AG04449 (cell line): ENCODE measurements at regions not wholly inside any gene's neighbourhood (a gene's known extent, or its start where the extent isn't known, plus 50 kb on each side); places are given as distances from the start of the nearest gene placed in this dataset.
"Not testable (repeated sequence)": the region's sequence is repeated elsewhere in the genome, so short reads cannot be mapped to it uniquely, and the experiment has no call there.

Experiments
- CTCF ChIA-PET: fragments of 350-600 bp; formaldehyde crosslinking; extraction: SDS; loops from one replicate; lab custom pipeline; 2021; ENCODE audit warnings: antibody characterized with exemption; lab: Yijun Ruan, JAX
- POLR2A ChIA-PET: fragments of 400-600, 350-600 bp; formaldehyde crosslinking; extraction: SDS; loops from one replicate; lab custom pipeline; 2020; ENCODE audit warnings: antibody characterized with exemption, inconsistent platforms; lab: Yijun Ruan, JAX
- DNase-seq: peaks from one replicate; pipeline ENCODE4 v3.0.0-alpha.2; 2010; ENCODE audit warnings: low read depth, low spot score
- H3K4me3 ChIP-seq: 2 replicates; pipeline ENCODE4 v1.5.1; 2011; ENCODE audit warnings: low read depth, mild to moderate bottlenecking, control low read depth, low read length
- CTCF ChIP-seq: IDR thresholded peaks from one replicate; pipeline ENCODE4 v1.5.1; 2011; ENCODE audit warnings: mild to moderate bottlenecking, moderate library complexity, low read length, control low read depth, inconsistent platforms; ENCODE audit not compliant: insufficient read depth; ENCODE audit errors: missing control alignments

- no peak overlapping the region for H3K4me3 ChIP-seq
- TF ChIP-seq CTCF, result no peak
- POLR2A ChIA-PET, result no interaction called here
- CTCF ChIA-PET, result no interaction called here
- no peak for DNase-seq
These were observed 99.6 kb upstream of the ZC3H11B start for GRCh38 chr1:219712506-219712905.

- peak; percentile 16 for DNase-seq
- TF ChIP-seq CTCF, result no peak
- POLR2A ChIA-PET, result no interaction called here
- H3K4me3 ChIP-seq, result no peak overlapping the region
- CTCF ChIA-PET, result no interaction called here
These were observed 97.8 kb upstream of the ZC3H11B start for GRCh38 chr1:219710529-219711194.

GRCh38 chr1:219708919-219709543, 96.1 kb upstream of the ZC3H11B start:
- no peak for TF ChIP-seq CTCF
- no peak overlapping the region for H3K4me3 ChIP-seq
- POLR2A ChIA-PET, result no interaction called here
- CTCF ChIA-PET, result no interaction called here
- no peak for DNase-seq

GRCh38 chr1:219707885-219708284, 95.0 kb upstream of the ZC3H11B start:
- H3K4me3 ChIP-seq, DNase-seq, CTCF ChIA-PET, POLR2A ChIA-PET: not testable (repeated sequence)

GRCh38 chr1:219704331-219704730, 91.4 kb upstream of the ZC3H11B start:
- POLR2A ChIA-PET, result not testable (repeated sequence)

GRCh38 chr1:219703368-219703639, 90.4 kb upstream of the ZC3H11B start:
- no peak for TF ChIP-seq CTCF
- POLR2A ChIA-PET, result no interaction called here
- H3K4me3 ChIP-seq, result no peak overlapping the region
- CTCF ChIA-PET, result no interaction called here
- DNase-seq, result no peak

More at GRCh38 chr1:219704331-219704730, 91.4 kb upstream of the ZC3H11B start:
- CTCF ChIA-PET, H3K4me3 ChIP-seq, DNase-seq: not testable (repeated sequence)

- ChIA-PET POLR2A (no interaction called here), CTCF (no interaction called here)
- H3K4me3 ChIP-seq, result no peak overlapping the region
- DNase-seq, result no peak
- TF ChIP-seq CTCF, result no peak
These were observed 88.6 kb upstream of the ZC3H11B start for GRCh38 chr1:219701476-219701875.
